Large intestine (tissue), 3 donors: ENCODE measurements at regions not wholly inside any gene's neighbourhood (a gene's known extent, or its start where the extent isn't known, plus 50 kb on each side); places are given as distances from the start of the nearest gene placed in this dataset.
A peak's percentile ranks its signal among the peaks of the same experiment; 100 is the strongest.

Source experiments
- DNase-seq, 2 donors: peaks; one replicate each; pipeline versions ENCODE4 v3.0.0 to v3.0.0-alpha.2; 2013
- H3K27ac ChIP-seq: one replicate; pipeline ENCODE4 v1.5.1; 2013; ENCODE audit warnings: low read length
- H3K27me3 ChIP-seq: 2 replicates; pipeline ENCODE4 v1.6.1; 2013; ENCODE audit warnings: low read length; ENCODE audit not compliant: control insufficient read depth, insufficient read depth
- H3K36me3 ChIP-seq: 2 replicates; pipeline ENCODE4 v1.6.1; 2013; ENCODE audit warnings: low read length; ENCODE audit not compliant: control insufficient read depth, insufficient read depth
- H3K4me1 ChIP-seq: one replicate; pipeline ENCODE4 v1.6.1; 2013; ENCODE audit warnings: low read length; ENCODE audit not compliant: control insufficient read depth, insufficient read depth
- H3K4me3 ChIP-seq: one replicate; pipeline ENCODE4 v1.5.1; 2013; ENCODE audit warnings: low read length
- H3K9me3 ChIP-seq: one replicate; pipeline ENCODE4 v1.6.1; 2013; ENCODE audit warnings: mild to moderate bottlenecking, low read depth, low read length, moderate library complexity; ENCODE audit not compliant: control insufficient read depth
- WGBS: methylation state at CpG from one replicate; pipeline ENCODE4 v1.1.5; 2013; ENCODE audit warnings: low lambda C conversion rate; ENCODE audit not compliant: insufficient coverage; 5-methylcytosine and 5-hydroxymethylcytosine counted together

DNA sequence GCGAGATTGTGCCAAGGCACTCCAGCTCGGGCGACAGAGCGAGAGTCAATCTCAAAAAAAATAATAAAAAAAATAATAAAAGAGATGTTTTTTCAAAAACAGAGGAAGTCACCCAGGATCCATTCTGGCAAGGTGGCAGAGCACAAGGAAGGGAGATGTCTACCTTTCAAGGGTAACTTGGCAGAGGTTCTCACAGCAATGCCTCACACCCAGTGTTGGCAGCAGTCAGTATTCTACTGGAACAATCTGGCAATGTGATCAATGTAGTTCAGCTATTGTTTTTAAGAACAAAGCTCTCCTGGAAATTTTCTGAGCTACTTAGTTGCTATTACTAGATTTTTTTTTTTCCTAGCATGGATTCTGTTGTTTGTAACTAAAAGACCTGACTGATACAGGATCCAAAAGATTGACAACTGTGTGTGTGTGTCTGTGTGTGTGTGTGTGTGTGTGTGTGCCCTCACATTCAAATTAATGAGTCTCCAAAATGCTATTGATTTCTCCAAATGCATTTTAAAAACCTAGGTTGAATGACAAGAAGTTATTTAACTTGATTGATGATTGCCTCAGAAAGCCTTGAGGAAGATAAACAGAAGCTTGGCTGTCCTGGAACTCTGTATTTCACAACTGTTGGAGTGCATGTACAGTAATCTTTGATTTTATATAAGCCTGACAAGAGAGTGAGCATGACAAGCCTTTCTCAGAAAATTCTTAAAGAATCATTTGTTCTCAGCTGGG, 114.1 kb upstream of the RREB1 start:
- Histone ChIP-seq H3K4me3 (no peak overlapping the region), H3K27ac (no peak overlapping the region), H3K9me3 (no peaks in the 10 kb centered on the region), H3K4me1 (peaks cover 9% of the 10 kb centered on the region), H3K27me3 (no peaks in the 10 kb centered on the region), H3K36me3 (no peaks in the 10 kb centered on the region)
- 100% methylated on average over 2 of the region's 4 CpGs for WGBS
- peak in 1 of 2 donors; percentile 50 for DNase-seq

DNA sequence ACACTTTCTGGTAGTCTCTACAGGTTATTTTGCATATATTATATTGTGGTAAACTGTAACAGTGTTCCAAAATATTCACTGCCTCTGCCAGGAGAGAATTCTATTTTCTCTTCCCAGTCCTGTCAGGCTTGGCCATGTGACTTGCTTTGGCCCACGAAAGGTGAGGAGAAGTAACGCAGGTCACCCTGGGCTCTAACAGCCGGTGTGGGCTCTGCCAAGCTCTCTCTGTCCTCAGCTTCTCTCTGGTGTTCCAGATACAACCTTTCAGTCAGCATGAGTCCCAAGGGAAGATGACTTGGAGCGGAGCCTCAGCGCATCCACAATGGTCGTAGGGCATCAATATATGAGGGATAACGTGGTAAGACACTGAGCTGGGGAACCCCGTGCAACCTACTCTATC, 113.0 kb upstream of the RREB1 start:
- Histone ChIP-seq H3K36me3 (no peaks in the 10 kb centered on the region), H3K27ac (no peak overlapping the region), H3K4me3 (no peak overlapping the region), H3K27me3 (no peaks in the 10 kb centered on the region), H3K4me1 (peaks cover 9% of the 10 kb centered on the region), H3K9me3 (no peaks in the 10 kb centered on the region)
- DNase-seq = no peak
- 94% methylated on average over 3 of the region's 8 CpGs for WGBS

DNA sequence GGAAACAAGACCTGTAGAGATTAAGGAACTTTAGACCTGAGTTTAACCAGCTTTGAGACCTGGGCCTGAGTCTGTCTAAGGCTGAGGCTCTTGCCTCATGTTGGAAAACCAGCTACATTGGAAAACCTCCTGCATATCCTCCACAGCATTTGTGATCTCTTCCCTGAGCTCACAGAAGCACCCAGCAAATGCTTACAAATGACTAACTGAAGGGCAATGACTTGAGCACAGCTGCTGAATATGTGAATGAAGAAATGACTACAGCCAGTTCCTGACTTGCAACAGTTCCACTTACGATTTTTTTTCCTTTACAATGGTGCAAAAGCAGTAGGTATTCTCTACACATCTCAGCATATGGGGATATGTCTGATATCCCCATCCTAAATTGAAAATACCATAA, 112.4 kb upstream of the RREB1 start:
- Histone ChIP-seq H3K9me3 (no peaks in the 10 kb centered on the region), H3K4me1 (peaks cover 9% of the 10 kb centered on the region), H3K27ac (no peak overlapping the region), H3K36me3 (no peaks in the 10 kb centered on the region), H3K27me3 (no peaks in the 10 kb centered on the region), H3K4me3 (no peak overlapping the region)
- WGBS = no CpG with 5 or more reads among the region's 1 CpG
- no peak for DNase-seq

DNA sequence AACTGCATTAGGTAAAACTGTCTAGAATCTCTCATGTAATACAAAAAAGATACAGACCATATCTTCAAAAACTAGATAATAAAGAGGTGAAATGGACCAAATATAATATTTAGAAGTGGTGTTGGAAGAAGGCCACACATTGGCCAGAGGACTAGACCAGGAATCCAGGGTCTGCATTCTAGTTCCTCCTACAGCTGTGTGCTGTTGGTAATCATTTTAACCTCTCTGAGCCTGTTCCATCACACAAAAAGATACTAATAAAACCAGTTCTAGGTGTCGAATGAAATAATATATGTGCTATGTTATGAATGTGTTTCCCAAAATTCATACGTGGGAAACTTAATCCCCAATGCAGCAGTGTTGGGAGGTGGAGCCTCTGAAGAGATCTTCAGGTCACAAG, 111.6 kb upstream of the RREB1 start:
- Histone ChIP-seq H3K27me3 (no peaks in the 10 kb centered on the region), H3K4me1 (peaks cover 9% of the 10 kb centered on the region), H3K4me3 (no peak overlapping the region), H3K27ac (no peak overlapping the region), H3K36me3 (no peaks in the 10 kb centered on the region), H3K9me3 (no peaks in the 10 kb centered on the region)
- no peak for DNase-seq
- WGBS = no CpG with 5 or more reads among the region's 2 CpGs

DNA sequence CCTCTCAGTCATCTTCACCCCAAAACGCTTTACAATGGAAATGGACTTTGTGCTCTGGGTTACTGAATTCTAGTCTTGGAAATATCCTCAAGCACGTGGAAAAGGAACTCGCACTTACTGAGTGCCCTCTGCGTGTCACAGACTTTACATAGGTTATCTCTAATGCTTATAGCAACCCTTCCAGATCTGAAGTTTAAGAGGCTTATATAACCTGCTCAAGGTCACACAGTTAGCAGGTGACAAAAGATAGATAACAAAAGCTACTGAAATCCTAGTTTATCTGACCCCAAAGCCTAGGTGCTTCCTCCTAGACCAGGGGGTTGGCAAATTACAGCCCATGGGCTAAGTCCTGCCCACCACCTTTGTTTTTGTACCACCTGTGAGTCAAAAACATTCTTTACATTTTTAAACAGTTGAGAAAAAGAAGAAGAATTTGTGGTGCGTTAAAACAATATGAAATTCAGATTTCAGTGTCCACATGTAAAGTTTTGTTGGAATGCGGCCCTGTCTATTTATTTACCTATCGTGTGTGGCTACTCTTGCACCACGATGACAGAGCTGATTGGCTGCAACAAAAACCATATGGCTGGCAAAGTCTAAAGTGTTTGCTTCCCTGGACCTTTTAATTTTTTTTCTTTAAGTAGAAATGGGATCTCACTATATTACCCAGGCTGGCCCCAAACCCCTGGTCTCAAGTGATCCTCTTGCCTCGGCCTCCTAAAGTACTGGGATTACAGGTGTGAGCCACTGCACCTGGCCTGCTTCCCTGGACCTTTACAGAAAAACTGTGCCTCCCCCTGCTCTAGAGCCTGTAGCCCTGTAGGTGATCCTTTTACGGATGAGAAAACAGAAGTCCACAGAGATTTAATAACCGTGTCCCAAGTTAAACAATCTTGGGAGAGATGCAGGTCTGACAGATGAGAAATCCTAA, 110.2 kb upstream of the RREB1 start:
- H3K4me3 ChIP-seq = no peak overlapping the region
- no peaks in the 10 kb centered on the region for H3K9me3 ChIP-seq
- peak overlapping the region; percentile 49 for H3K27ac ChIP-seq
- peaks cover 9% of the 10 kb centered on the region for H3K4me1 ChIP-seq
- H3K36me3 ChIP-seq = no peaks in the 10 kb centered on the region
- no peaks in the 10 kb centered on the region for H3K27me3 ChIP-seq
- DNase-seq = peak; percentile 70 to 87
- no CpG with 5 or more reads among the region's 11 CpGs for WGBS

DNA sequence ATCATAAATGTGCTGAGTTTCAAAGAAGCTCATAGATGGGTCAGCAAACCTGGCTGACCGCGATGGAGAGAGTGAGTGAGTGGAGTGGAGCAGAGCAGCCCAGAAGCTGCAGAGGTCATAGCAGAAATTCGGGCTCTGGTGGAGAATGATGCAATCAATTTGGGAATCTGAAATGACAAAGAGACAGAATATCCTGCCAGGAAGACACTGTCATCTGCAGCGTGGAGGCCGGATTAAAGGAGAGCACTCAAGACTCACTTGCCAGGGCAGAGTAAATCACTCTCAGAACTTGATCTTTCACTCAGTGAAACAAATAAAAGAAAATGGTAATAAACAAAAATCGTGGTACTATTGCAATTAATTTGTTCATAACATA, 109.6 kb upstream of the RREB1 start:
- WGBS = 67% methylated on average over 1 of the region's 6 CpGs
- no peak for DNase-seq
- Histone ChIP-seq H3K27me3 (no peaks in the 10 kb centered on the region), H3K36me3 (no peaks in the 10 kb centered on the region), H3K4me3 (no peak overlapping the region), H3K27ac (no peak overlapping the region), H3K9me3 (no peaks in the 10 kb centered on the region), H3K4me1 (peaks cover 9% of the 10 kb centered on the region)

DNA sequence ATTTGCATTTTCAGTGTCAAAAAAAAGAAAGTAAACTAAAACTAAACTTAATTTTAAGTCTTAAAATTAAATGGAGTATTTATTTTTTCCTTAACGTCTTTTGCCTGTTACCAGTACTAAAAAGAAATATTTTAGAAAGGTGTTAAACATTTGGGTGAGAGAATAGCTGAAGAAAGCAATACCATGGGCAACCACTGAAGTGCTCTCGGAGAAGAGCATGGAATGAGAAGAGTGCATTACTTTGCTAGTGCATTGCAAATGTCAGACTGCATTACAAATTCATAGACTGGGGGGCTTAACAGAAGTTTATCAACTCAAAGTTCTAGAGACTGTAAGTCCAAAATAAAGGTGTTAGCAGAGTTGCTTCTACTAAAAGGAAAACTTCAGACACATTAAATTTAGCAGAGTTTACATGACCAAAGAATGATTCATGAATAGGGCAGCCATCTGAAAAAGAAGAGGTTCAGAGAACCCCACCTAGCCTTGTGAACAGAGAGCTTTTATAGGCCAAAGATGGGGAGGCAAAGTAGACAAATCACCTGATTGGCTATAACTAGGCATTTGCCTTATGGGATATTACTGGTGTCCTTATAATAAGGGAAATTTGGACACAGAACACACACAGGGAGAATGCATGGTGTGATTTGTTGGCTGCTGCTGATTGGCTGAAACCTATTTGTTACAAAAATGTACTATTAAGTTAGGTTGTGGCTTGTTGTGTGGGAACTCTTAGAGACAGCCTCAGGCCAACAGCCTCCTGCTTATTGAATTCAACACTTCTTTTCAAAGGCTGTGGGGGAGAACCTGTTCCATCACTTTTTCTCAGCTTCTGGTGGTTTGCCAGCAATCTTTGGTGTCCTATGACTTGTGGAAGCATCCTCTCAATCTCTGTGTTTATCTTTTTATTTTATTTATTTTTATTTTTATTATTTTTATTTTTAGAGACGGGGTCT, 106.7 kb upstream of the RREB1 start:
- Histone ChIP-seq H3K4me3 (no peak overlapping the region), H3K36me3 (no peaks in the 10 kb centered on the region), H3K27me3 (no peaks in the 10 kb centered on the region), H3K4me1 (peaks cover 9% of the 10 kb centered on the region), H3K27ac (no peak overlapping the region), H3K9me3 (no peaks in the 10 kb centered on the region)
- whole genome bisulfite sequencing = 100% methylated on average over 1 of the region's 3 CpGs
- no peak for DNase-seq

DNA sequence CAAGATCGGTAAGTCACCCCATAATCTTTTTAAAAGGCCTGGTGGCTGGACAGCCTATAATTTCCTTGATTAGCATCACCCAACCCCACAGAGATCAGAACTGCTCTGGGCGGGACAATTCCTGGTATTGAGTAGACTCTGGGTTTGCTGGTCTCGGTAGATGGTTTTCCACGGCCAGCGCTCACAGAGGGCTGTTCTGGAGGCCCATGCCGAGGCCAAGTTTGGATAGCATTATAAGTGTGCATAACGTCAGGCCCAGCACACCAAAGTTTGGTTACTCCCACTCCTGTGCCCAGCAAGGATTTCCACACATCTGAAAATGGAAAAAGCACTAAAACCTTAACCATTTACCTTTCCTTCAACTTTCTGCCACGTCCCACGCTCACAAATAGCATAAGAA, 104.7 kb upstream of the RREB1 start:
- no peak overlapping the region for H3K27ac ChIP-seq

DNA sequence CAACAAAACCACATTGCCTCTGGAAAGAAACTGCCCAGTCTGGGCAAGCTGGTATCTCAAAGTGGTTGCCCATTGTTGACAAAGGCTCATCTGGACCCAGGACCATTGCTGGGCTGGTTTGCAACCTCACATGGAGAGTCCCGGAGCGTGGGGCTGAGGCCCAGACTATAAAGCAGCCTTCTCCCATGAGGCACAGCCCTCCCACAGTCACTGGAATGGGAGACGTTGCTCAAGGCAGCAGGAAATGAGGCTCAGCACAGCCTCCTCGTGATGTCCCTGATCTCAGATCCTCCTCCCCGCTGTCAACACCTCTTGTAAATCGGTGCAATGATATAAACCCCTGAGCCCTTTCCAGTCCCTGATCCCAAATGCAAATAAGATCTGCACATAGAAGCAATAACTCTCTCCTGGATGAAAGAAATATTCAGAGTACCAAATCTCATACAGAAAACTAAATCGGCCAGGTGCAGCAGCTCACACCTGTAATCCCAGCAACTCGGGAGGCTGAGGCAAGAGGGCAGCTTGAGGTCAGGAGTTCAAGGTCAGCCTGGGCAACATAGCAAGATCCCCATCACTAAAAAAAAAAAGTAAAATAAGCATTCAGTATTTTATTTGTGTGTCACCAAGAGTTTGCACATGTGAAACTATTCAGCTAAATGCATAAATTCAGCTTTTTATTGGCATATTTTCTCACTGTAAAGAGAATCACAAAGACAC, 103.0 kb upstream of the RREB1 start:
- H3K27ac ChIP-seq = no peak overlapping the region
- DNase-seq = no peak
- H3K9me3 ChIP-seq = no peaks in the 10 kb centered on the region
- no peaks in the 10 kb centered on the region for H3K36me3 ChIP-seq
- no peak overlapping the region for H3K4me3 ChIP-seq
- H3K27me3 ChIP-seq = no peaks in the 10 kb centered on the region
- H3K4me1 ChIP-seq = no peaks in the 10 kb centered on the region
- no CpG with 5 or more reads among the region's 8 CpGs for WGBS

More for the DNA sequence above, 104.7 kb upstream of the RREB1 start:
- Histone ChIP-seq H3K4me3 (no peak overlapping the region), H3K27me3 (no peaks in the 10 kb centered on the region), H3K9me3 (no peaks in the 10 kb centered on the region), H3K4me1 (no peaks in the 10 kb centered on the region), H3K36me3 (no peaks in the 10 kb centered on the region)
- DNase-seq = no peak
- no CpG with 5 or more reads among the region's 9 CpGs for WGBS
